Activated CD4-positive, alpha-beta T cell treated with anti-CD3 and anti-CD28 coated beads, Interleukin-2, Interleukin-6, amounts not matched to agents 100 ng/mL and 50 ng/mL, durations not matched to agents 16 hours and 8 hours (primary cell): ENCODE measurements at regions not wholly inside any gene's neighbourhood (a gene's known extent, or its start where the extent isn't known, plus 50 kb on each side); places are given as distances from the start of the nearest gene placed in this dataset.
"Not testable (repeated sequence)": the region's sequence is repeated elsewhere in the genome, so short reads cannot be mapped to it uniquely, and the experiment has no call there.

Experiments used
- DNase-seq: peaks from one replicate; pipeline ENCODE4 v3.0.0-alpha.2; 2020

GRCh38 chr2:34899079-34899478, 1300.0 kb upstream of the FAM98A start:
- no peak for DNase-seq

DNA sequence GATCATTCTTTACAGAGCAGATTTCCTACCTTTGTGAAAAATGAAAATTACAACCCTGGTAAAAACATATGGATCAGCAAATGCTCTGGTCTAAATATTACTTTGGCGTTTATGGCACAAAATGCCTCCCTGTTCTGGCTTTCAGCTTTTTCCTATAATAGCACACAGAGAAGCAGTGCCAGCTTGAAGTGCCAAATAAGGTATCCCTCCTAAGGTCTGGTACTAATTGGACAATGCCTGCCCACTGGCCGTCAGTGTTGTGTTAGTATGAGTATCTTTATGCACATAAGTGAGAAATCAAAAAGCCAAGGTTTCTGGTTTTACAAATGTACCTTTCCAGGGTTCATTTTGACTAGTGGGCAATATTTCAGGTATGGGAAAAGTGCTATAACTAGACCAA, 1293.7 kb upstream of the FAM98A start:
- DNase-seq: no peak

DNA sequence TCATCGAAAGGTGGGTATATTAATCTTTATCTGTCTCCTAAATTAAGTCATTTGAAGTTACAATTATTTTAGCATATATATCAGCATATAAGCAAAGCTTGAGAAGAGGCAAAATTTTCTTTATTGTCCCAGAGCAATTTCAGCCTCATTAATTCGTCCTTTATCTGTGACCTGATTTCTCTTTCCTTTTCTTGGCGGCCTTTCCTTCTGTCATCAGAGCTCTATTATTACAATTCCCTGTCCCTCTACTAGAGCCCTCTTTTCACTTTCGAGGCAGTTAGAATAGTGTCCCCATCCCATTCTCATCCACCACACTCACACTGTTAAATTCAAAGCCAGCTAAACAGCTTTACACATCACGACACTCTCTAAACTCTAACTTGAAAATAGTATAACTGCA, 1293.2 kb upstream of the FAM98A start:
- no peak for DNase-seq

DNA sequence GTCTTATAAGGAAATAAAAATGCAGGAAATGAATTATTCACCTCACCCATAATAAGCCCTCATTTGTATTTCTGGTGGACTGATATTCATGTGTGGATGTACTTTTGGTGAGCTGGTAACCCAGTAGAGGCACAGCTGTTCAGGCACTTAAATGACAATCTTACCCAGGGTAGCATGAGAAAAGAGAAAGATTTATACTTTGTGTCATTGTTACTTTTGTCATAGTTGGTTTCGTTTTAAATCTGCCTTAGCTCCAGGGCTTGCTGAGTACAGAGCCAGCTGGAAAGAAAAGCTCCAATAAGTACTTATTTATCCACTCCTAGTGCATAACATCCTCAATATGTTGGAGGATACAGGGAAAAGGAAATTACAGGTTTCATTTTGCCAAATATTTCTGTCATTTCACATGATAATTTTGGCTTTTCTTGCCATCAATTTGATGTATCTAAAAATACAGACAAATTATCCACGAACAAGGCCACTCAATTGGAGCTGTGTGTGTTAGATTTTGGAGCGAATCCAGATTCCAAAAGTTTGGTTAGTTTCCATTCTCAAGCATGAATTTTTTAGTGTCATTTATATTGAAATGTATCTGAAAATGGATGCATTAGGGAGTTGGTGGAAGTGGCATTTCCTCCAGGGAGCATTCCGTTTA, 1276.1 kb upstream of the FAM98A start:
- DNase-seq: no peak

GRCh38 chr2:34853646-34854045, 1254.5 kb upstream of the FAM98A start:
- no peak for DNase-seq

DNA sequence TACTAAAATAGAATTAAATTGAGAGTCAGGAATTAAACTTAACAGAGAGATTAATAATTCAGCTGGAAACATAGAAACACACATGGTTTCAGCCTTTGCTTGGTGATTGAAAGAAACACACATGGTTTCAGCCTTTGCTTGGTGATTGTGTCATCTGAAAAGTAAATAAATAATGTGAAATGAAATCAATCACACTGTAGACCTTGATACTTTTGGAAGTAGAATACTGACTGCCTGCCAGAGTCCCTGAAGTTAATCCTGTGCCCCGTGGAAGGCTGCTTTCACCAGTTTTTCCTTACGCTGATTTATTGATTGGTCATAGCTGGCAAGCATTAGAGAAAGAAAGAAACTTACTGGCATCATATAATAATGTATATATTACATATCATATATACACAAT, 1252.7 kb upstream of the FAM98A start:
- no peak for DNase-seq

GRCh38 chr2:34849827-34850226, 1250.7 kb upstream of the FAM98A start:
- DNase-seq: no peak

- DNase-seq: no peak
Observed at GRCh38 chr2:34848691-34849090, 1249.6 kb upstream of the FAM98A start.

- no peak for DNase-seq
Observed at GRCh38 chr2:34848132-34848531, 1249.0 kb upstream of the FAM98A start.

- no peak for DNase-seq
Observed at GRCh38 chr2:34844629-34845028, 1245.5 kb upstream of the FAM98A start.

DNA sequence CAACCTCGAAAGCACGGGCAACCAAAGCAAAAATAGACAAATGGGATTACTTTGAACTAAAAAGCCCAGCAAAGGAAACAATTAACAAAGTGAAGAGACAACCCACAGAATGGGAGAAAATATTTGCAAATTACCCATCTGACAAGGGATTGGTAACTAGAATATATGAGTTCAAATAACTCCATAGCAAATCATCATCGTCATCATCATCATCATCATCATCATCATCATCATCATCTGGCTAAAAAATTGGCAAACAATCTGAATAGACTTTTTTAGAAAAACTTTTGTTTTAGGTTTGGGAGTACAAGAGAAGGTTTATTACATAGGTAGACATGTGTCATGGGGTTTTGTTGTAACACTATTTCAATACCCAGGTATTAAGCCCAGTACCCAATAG, 1239.3 kb upstream of the FAM98A start:
- DNase-seq: no peak

GRCh38 chr2:34836361-34836760, 1237.3 kb upstream of the FAM98A start:
- no peak for DNase-seq

GRCh38 chr2:34831096-34831495, 1232.0 kb upstream of the FAM98A start:
- DNase-seq: no peak

DNA sequence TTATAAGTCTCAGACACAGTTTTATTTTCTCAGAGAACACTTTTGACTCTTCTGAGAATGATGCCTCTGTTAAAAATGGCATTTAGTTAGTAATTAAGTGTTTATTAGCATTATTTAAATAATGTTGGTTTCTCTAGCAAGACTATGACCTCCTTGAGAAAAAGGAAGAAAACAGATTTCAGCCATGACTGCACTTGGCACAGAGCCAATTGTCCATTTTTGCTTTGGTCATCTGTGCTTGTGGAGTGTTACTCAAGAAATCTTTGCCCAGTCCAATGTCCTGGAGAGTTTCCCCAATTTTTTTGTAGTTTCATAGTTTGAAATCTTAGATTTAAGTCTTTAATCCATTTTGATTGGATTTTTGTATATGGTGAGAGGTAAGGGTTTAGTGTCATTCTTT, 1229.4 kb upstream of the FAM98A start:
- DNase-seq: no peak

DNA sequence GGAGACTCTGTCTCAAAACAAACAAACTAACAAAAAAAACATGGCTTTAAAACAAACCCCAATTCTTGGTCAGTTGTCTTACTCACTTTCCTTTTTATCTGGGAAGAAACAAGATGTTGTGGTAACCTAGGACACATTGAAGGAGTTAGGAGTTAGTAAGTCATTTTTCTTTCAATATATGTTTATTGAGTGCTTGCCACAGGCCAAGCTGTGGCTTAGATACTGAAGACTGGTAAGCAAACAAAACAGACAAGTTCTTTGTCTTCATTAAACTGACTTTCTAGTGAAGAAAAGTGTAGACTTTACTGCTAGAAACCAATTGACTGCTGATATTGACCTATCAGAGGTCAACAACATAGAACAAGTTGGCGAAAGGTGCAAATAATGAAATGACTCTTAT, 1228.3 kb upstream of the FAM98A start:
- no peak for DNase-seq

- no peak for DNase-seq
Observed at GRCh38 chr2:34825686-34826085, 1226.6 kb upstream of the FAM98A start.

DNA sequence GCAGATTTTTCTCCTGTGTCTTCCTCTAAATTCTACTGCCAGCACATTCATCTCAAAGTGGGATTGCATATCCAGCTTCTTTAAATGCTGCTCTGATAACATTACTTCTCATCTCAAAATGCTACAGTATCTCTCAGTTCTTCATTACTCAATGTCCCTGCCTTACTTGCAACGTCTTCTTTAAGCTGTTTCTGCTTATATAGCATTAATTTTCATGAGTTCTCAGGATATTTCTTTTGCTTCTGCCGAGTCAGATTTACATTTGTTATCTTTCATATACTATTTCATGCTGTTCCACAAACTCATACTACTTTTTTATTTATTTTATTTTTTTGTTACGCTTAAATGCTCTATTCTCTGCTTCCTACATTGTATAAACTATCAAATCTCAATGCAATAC, 1223.5 kb upstream of the FAM98A start:
- DNase-seq: no peak

- no peak for DNase-seq
Observed at GRCh38 chr2:34815052-34815741, 1216.1 kb upstream of the FAM98A start.

- no peak for DNase-seq
Observed at GRCh38 chr2:34810456-34810855, 1211.4 kb upstream of the FAM98A start.

DNA sequence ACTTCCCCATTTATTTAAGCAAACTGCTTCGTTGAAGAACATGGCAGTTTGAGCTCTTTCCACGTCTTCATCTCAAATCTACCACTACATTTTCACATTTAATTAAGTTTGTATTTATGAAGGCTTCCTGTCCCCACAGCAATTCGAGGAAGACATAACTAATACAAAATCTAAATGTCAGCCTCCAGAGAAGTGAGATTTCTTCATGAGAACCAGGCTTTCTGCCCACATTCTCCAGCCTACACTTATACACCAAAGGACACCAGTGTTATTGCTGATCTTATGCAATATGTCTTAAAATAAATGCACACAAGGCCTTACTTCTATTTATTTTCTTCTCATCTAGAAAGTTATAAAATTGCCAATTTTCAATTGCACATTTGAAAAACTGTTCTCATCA, 1209.3 kb upstream of the FAM98A start:
- DNase-seq: no peak

- DNase-seq: no peak
Observed at GRCh38 chr2:34806891-34807290, 1207.8 kb upstream of the FAM98A start.

DNA sequence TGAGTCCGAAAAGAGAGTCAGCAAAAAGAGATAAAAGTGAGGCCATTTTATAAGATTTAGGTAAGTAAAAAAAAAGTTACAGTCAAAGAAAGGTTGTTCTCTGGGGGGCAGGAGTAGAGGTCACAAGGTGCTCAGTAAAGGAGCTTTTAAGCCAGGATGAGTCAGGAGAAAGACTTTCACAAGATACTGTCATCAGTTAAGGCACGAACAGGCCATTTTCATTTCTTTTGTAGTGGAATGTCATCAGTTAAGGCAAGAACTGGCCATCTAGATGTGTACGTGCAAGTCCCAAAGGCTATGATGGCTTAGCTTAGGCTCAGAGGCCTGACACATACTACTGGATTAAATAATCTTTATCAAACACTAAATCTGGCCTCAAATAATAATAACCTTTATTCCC, 1207.3 kb upstream of the FAM98A start:
- DNase-seq: no peak

DNA sequence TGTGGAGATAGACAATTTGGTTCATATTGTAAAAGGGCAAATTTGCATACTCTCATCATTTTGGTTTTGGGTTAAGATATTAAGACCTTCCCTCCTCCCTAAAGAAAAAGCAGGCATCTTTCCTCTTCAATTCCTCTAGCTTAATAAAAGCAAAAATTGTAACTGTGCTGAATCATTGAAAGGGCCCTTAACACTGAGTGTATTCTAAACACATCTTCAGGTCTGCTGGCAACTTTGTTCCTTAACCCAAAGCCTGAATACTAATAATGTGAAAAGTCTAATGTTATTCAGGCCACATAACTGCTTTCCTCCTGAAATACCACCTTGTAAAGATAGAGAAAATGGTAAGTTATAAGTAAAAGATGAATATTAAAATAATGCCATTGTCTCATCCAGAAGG, 1200.5 kb upstream of the FAM98A start:
- DNase-seq: no peak

DNA sequence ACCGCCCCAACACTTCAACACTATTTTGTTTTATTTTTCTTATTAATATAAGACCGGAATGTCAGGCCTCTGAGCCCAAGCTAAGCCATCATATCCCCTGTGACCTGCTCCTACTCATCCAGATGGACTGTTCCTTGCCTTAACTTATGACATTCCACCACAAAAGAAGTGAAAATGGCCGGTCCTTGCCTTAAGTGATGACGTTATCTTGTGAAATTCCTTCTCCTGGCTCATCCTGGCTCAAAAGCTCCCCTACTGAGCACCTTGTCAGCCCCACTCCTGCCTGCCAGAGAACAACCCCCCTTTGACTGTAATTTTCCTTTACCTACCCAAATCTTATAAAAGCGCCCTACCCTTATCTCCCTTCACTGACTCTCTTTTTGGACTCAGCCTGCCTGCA, 1196.5 kb upstream of the FAM98A start:
- not testable (repeated sequence) for DNase-seq

DNA sequence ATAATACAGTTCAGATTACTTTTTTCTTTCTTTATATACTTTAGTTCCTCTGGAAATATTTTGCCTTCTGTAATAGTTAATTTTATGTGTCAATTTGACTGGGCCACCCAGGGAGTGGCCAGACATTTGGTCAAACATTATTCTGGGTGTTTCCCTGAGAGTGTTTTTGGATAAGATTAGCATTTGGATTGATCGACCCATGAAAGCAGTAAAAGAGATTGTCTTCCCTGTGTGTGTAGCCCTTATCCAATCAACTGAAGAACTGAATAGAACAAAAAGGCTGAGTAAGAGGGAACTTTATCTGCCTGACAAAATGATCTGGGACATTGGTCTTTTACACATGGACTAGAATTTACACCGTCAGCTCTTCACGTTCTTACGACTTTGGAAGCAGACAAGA, 1190.1 kb upstream of the FAM98A start:
- no peak for DNase-seq
